K562 (cell line): ENCODE measurements at regions not wholly inside any gene's neighbourhood (a gene's known extent, or its start where the extent isn't known, plus 50 kb on each side); places are given as distances from the start of the nearest gene placed in this dataset.

Experiments used
- CBFB ChIP-seq: sonication (generic); formaldehyde crosslinking; IDR thresholded peaks from 2 replicates; pipeline ENCODE4 v1.4.0; 2020; ENCODE audit warnings: mild to moderate bottlenecking, missing genetic modification reagents
- CTCF ChIP-seq, 3 experiments: IDR thresholded peaks in 2 of 3; conservative IDR thresholded peaks in 1 of 3; 2 replicates each; pipeline ENCODE4 v1.5.1; 2011 to 2012; ENCODE audit warnings: low read length in 3 of 3, mild to moderate bottlenecking in 3 of 3, control low read depth in 2 of 3, improper control_type of control experiment in 1 of 3, inconsistent platforms in 1 of 3, low read depth in 1 of 3, mixed read lengths in 1 of 3, moderate library complexity in 1 of 3; ENCODE audit not compliant: insufficient read depth in 2 of 3
- EP300 ChIP-seq: IDR thresholded peaks from 2 replicates; pipeline ENCODE4 v1.6.1; 2012; ENCODE audit warnings: low read length, improper control_type of control experiment
- ETV6 ChIP-seq, 3 experiments: fragments of 150-350 bp in 1 of 3; sonication (generic) in 1 of 3; formaldehyde crosslinking in 1 of 3; IDR thresholded peaks; 2 replicates each; pipeline versions ENCODE4 v1.6.1 to v1.8.0; 2014 to 2022; ENCODE audit warnings: borderline replicate concordance in 2 of 3, low read depth in 2 of 3, antibody characterized with exemption in 1 of 3, low read length in 1 of 3, mild to moderate bottlenecking in 1 of 3, missing genetic modification reagents in 1 of 3
- KDM1A ChIP-seq, 2 experiments: fragments of 450-650 bp; IDR thresholded peaks; 2 replicates each; pipeline ENCODE4 v1.6.1; 2016; ENCODE audit warnings: mild to moderate bottlenecking in 2 of 2
- POLR2A ChIP-seq: fragments of 450-650 bp; conservative IDR thresholded peaks from 2 replicates; pipeline ENCODE4 v1.6.1; 2016
- TAF7 ChIP-seq: fragments of 450-650 bp; IDR thresholded peaks from 2 replicates; pipeline ENCODE4 v1.6.1; 2016; ENCODE audit warnings: missing genetic modification characterization, missing compliant biosample characterization
- ZNF274 ChIP-seq: IDR thresholded peaks from 2 replicates; pipeline ENCODE4 v1.6.1; 2011; ENCODE audit warnings: low read depth, mild to moderate bottlenecking, low read length, moderate library complexity, borderline replicate concordance
- TF ChIP-seq, protein P1 (sequence below), 3 experiments: fragments of 200-800 bp in 1 of 3; sonication (Bioruptor generic) in 1 of 3; sonication (generic) in 1 of 3; formaldehyde crosslinking in 1 of 3; IDR thresholded peaks; 2 replicates each; pipeline versions ENCODE4 v1.6.1 to v1.8.0; 2016 to 2022; ENCODE audit warnings: mild to moderate bottlenecking in 2 of 3, missing compliant biosample characterization in 2 of 3, missing genetic modification characterization in 2 of 3, missing genetic modification reagents in 1 of 3

- TF ChIP-seq CTCF (IDR thresholded peaks at IDR 0.05 in 2 of 3, conservative IDR thresholded peaks at IDR 0.05 in 1 of 3; ENCODE audit: insufficient read depth in 2 of 3, low read depth in 1 of 3, low read length in 3 of 3) = no peak
- TF ChIP-seq CBFB = no peak
- no peak for TF ChIP-seq TAF7 (tag)
- TF ChIP-seq ETV6 (IDR thresholded peaks at IDR 0.05; ENCODE audit: borderline replicate concordance in 1 of 2, low read depth in 2 of 2, low read length in 1 of 2) = no peak
- TF ChIP-seq ETV6 (CRISPR knock-in tag; IDR thresholded peaks at IDR 0.05; ENCODE audit: borderline replicate concordance) = no peak
- TF ChIP-seq KDM1A (IDR thresholded peaks at IDR 0.05) = no peak
- TF ChIP-seq EP300 = no peak
- TF ChIP-seq, protein P1, sequence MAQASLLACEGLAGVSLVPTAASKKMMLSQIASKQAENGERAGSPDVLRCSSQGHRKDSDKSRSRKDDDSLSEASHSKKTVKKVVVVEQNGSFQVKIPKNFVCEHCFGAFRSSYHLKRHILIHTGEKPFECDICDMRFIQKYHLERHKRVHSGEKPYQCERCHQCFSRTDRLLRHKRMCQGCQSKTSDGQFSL (CRISPR knock-in tag; IDR thresholded peaks at IDR 0.05) = no peak
- TF ChIP-seq, protein P1 (tag; IDR thresholded peaks at IDR 0.05) = no peak
- TF ChIP-seq ZNF274 = no peak
- TF ChIP-seq POLR2A = no peak
Observed at GRCh38 chr7:67875558-67875957, 878.9 kb downstream of the TYW1 start.
